GM18907 (cell line): ENCODE measurements at regions not wholly inside any gene's neighbourhood (a gene's known extent, or its start where the extent isn't known, plus 50 kb on each side); places are given as distances from the start of the nearest gene placed in this dataset.
"Not testable (repeated sequence)": the region's sequence is repeated elsewhere in the genome, so short reads cannot be mapped to it uniquely, and the experiment has no call there.

Experiments
- ATAC-seq: cut with Tn5 transposase; IDR thresholded peaks from one replicate; pipeline ENCODE4 v1.9.1; 2021; ENCODE audit warnings: mild to moderate bottlenecking, moderate library complexity; ENCODE audit not compliant: unreplicated experiment

- no peak for ATAC-seq
Observed at GRCh38 chr11:116066777-116067176, 562.6 kb upstream of the CADM1 start.

- ATAC-seq: peak; percentile 70
Observed at GRCh38 chr11:116065986-116066385, 561.8 kb upstream of the CADM1 start.

GRCh38 chr11:116065191-116065895, 561.1 kb upstream of the CADM1 start:
- ATAC-seq: no peak

- no peak for ATAC-seq
Observed at GRCh38 chr11:116062490-116063171, 558.4 kb upstream of the CADM1 start.

GRCh38 chr11:116062129-116062489, 557.9 kb upstream of the CADM1 start:
- ATAC-seq: no peak

GRCh38 chr11:116061322-116061721, 557.1 kb upstream of the CADM1 start:
- no peak for ATAC-seq

- ATAC-seq: no peak
Observed at GRCh38 chr11:116059919-116060318, 555.7 kb upstream of the CADM1 start.

GRCh38 chr11:116057000-116057399, 552.8 kb upstream of the CADM1 start:
- no peak for ATAC-seq

- no peak for ATAC-seq
Observed at GRCh38 chr11:116055064-116055463, 550.8 kb upstream of the CADM1 start.

GRCh38 chr11:116053548-116053919, 549.3 kb upstream of the CADM1 start:
- no peak for ATAC-seq

- ATAC-seq: no peak
Observed at GRCh38 chr11:116052603-116053547, 548.7 kb upstream of the CADM1 start.

GRCh38 chr11:116051494-116051893, 547.3 kb upstream of the CADM1 start:
- no peak for ATAC-seq

GRCh38 chr11:116049383-116049782, 545.2 kb upstream of the CADM1 start:
- ATAC-seq: no peak

- ATAC-seq: no peak
Observed at GRCh38 chr11:116046127-116046526, 541.9 kb upstream of the CADM1 start.

- ATAC-seq: no peak
Observed at GRCh38 chr11:116044941-116045340, 540.7 kb upstream of the CADM1 start.

- ATAC-seq: no peak
Observed at GRCh38 chr11:116044520-116044919, 540.3 kb upstream of the CADM1 start.

- ATAC-seq: no peak
Observed at GRCh38 chr11:116043857-116044256, 539.6 kb upstream of the CADM1 start.

- ATAC-seq: not testable (repeated sequence)
Observed at GRCh38 chr11:116043059-116043458, 538.8 kb upstream of the CADM1 start.

- ATAC-seq: no peak
Observed at GRCh38 chr11:116042146-116042545, 537.9 kb upstream of the CADM1 start.

- ATAC-seq: no peak
Observed at GRCh38 chr11:116037861-116038260, 533.6 kb upstream of the CADM1 start.

GRCh38 chr11:116035977-116036376, 531.8 kb upstream of the CADM1 start:
- ATAC-seq: no peak
